ENCODE measurements at regions not wholly inside any gene's neighbourhood (a gene's known extent, or its start where the extent isn't known, plus 50 kb on each side); places are given as distances from the start of the nearest gene placed in this dataset.

DNA sequence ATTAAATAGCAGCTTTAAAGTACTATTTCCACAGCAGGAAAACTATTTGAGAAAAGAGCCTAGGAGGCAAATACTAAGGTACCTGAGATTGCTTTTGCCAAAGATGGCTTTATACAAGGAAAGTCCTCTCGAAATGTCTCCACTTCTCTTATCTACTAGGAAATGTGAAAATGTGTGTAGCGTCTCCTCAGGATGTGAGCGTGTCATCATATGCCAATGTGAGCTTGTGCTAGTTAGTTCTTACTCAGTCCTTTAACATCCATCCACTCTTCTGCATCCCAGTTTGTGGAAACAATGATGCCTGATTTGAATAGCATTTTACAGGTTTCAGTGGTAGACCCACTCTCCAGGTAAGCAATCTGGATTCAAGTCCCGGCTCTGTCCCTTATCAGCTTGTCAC lies 421.0 kb downstream of the DYNC2H1 start:
- DNase-seq (ENCODE audit: low read depth) = no peak

DNA sequence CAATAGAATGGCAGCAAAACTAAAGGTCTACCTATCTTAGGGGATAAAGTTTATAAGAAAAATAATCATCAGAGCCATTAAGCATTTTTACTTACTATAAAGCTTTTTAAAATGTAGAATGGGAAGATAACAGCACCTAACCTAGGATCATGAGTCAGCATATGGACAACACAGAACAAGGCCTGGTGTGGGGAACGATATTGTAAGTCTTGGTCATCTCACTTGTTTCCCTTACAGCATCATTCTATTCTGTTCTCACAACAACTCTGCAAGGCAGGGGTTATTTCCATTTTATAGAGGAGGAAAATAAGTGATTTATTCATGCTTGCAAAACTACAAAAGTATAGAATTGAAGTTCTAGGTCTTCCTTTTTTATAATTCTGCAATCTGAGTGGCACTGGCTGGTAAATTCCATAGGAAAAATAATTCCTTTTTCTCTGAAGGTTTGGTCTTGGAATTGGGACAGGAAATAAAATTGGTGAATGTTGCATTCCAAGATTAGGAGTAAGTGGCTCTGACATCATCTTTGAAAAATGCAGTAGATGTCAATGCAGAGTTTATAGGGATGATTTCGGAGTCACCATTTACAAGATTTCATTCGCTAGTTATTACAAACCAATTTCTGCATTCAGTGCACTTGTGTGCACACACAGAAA lies 423.0 kb downstream of the DYNC2H1 start:
- peak; percentile 20 for DNase-seq (ENCODE audit: low read depth)

DNA sequence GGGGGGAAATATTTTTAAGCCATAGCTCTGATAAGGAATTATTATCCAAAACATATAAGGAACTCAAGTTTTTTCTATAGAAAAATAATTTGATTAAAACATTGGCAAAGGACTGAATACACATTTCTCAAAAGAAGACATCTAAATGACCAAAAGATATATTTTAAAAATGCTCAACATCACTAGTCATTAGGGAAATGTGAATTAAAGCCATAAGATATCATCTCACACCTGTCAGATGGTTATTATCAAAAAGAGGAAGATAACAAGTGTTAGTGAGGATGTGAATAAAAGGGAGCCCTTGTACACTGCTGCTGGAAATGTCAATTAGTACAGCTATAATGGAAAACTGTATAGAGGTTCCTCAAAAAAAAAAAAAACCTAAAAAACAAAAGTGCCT lies 425.0 kb downstream of the DYNC2H1 start:
- DNase-seq (ENCODE audit: low read depth) = no peak

DNA sequence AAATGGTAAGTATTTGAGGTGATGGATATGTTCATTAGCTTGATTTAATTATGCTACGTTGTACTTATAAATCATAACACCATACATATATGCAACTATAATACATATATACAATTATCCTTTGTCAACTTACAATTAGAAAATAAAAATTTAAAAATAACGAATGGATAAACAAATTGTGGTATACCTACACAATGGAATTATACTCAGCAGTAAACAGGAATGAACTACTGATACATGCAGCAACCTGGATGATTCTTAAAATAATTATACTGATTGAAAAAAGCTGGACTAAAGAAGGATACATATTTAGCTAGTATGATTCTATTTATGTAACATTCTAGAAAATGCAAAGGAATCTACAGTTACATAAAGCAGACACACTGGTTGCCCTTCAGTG lies 425.7 kb downstream of the DYNC2H1 start:
- DNase-seq (ENCODE audit: low read depth) = no peak

DNA sequence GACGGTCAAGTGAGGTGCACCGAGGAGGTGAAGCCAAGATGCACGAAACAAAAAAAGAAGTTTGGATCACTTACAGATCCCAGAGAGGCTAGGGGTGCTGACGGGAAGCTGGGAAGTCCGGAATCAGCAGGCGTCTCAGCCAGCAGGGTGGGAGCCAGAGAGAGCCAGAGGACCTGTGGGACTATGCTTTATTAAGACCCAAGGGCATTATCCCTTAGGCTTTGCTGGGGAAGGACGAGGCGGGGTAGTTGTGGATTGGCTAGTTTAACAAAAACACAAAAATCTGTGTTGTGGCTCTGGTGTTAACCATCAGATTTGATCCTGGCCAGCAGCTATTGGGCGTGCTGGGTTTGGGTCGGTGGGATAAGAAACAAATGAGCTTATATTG lies 427.1 kb downstream of the DYNC2H1 start:
- no peak for DNase-seq (ENCODE audit: low read depth)

DNA sequence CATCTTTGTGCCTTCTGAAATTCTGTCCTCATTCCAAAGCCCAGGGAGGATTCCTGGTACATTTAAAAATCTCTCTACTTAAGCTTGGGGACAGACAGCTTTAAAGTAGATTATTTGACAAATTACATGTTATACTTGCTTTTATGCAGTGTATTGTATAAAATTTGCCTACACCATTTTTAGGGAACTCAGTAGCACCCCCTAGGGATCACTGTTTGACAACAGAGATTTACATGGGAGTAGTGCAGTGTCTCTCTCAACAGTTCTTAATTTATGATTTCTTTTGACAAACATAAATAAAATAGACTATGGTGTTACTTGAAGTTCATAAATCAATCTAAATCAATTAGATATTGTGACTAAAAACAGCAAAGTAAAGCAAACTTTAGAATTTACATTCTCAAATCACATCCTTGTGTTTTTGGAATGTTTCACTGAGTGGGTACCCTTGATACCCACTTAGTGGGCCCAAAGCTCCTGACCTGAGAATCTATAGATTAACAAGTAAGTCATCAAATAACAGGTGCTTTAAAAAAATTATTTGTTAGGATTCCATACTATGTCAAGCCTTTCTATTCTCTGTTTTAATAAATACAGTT lies 428.8 kb downstream of the DYNC2H1 start:
- DNase-seq (ENCODE audit: low read depth) = peak; percentile 56

DNA sequence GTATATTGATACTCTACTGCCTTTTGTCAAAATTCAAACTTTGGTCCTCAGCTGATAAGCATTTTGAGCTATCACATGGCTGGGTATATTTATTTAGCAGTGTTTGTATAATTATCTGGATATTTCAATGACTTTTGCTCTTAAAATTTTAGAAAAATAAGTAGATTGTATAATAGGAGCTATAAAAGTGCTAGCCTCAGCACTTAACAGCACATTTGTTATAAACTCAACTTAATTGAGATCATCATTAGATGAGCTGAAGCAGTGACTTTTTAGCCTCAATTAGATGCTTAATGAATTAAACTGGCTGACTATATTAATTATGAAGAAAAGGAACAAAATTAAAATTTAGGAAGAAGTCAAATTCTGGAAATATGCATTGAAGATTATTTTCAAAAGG lies 429.9 kb downstream of the DYNC2H1 start:
- DNase-seq (ENCODE audit: low read depth) = no peak

DNA sequence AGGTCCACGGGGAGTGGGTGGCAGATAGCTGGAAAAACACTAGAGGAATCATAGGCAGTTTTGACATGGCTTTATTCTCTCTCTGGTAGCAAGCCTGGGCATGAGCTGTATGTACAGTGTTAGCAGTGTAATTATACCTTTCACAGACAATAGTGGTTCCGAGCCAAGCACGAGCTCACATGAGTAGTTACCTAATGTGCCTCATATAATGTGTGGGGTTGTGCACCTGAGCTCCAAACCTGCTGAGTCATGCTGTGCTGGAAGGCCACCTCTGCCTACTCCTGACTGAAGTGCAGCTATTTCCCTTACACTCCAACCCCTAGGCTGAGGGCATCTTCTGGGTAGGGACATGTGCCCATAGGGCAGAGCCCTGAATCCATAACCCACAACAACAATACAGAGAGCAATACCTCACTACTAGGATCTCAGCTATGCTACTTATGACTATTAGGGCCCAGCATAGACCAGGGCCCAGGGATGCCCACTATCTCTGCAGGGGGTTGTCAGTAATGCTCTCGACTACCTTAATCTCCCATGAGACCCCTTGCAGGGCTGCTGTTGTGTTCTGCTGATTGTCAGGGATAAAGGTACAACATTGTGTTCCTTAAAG lies 432.1 kb downstream of the DYNC2H1 start:
- DNase-seq (ENCODE audit: low read depth) = no peak

DNA sequence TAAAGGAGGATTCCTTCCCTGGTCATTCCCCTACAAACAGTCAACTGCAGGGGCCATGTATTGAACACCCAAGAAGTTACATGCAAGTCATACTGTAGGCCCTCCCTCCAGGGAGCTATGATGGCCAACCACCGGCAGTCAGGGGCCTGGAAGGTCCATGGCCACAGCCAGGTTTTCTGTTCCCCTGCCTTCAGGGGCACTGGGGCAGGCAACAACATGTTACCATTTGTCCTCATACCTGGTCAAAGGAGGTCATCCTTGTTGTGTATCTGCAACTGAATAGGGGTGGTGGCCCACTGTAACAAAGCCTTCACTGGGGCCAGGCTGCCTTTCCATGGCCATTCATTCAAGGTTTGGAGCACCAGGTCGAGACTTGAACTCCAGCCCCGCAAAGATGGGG lies 433.6 kb downstream of the DYNC2H1 start:
- no peak for DNase-seq (ENCODE audit: low read depth)

DNA sequence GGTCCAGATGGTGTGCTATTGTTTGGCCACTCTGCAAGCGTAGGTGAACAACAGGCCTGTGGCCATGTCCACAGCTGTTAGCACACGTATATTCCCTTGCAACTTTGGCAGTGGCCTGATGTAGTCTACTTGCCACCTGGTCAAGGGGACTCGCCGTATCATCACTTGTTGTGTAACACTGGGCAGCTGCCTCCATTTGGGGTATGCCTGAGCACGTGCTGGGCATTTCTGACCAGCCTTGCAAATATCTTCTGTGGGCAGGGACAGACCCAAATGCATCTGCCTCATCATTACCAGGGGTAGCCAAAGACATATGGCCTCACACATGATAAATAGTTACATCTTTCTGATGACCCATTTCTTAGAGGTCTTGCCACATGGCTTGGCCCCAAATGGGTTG lies 434.2 kb downstream of the DYNC2H1 start:
- peak; percentile 79 for DNase-seq (ENCODE audit: low read depth)

DNA sequence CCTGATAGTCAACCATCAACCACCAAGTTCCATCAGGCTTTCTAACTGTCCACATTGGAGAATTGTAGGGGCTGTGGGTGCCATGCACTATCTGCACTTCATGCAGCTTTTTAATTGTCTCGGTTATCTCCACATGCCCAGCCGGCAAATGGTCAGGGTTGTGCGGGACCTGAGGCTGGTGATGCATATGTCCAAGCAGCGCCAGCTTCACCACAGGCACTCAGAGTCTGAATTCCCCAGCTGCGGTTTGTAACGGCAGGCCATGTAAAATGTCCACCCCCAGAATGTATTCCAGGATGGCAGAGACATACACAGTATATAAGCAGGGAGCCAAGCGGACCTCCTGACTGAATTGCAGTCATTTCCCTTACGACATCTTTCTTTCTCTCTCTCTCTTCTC lies 435.6 kb downstream of the DYNC2H1 start:
- DNase-seq (ENCODE audit: low read depth) = peak; percentile 94

DNA sequence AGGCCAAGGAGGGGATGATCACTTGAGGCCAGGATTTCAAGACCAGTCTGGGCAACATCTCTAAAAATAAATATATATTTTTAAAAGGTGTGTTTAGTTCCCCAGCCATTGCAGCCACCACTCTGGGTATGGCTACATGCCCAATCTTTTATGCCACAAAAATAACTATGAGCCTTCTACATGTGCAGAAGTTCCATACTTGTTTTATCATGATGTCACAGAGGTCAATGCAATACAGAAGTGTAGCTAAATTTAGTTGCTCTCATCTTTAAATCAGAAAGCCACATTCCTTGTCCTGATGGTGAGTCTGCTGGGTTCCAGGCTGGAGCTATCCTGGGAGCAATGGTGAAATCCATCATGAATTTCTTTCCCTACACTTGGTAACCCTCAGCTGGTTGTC lies 436.3 kb downstream of the DYNC2H1 start:
- DNase-seq (ENCODE audit: low read depth) = peak; percentile 79

DNA sequence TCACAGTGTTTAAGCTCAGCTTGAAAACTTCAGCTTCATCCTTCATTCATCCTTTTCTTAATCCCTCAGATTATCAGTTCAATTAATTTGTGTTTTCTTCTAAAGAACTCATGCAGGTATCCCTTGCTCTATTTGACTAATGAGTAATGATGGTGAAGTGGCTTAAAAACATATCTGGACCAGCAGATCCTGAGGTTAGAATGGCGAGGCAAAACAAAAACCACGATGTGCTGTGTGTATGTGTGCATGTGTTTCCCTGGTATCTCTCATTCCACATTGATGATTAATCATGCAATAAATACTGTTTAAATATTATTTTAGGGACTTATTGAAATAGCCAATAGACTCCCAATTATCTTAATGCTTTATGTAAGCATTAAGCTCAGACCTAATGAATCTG lies 437.0 kb downstream of the DYNC2H1 start:
- peak; percentile 59 for DNase-seq (ENCODE audit: low read depth)

DNA sequence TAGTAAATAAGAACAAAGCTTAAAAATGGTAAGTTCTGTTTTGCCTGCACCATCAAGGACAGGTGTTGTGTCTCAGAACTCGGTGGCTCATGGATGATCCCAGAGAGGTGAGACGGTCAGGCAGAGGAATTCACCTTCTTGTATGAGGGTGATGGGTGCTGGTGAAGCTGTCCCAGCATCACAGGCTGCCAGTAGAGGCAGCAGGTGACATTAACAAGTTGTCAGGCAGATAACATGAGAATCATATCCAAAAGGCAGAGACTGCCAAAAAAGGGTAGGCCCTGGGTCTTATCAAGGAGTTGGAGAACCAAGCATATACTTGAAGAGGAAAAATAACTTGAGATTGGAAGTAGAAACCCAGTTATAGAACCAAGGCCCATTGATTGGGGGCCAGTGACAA lies 437.8 kb downstream of the DYNC2H1 start:
- no peak for DNase-seq (ENCODE audit: low read depth)

DNA sequence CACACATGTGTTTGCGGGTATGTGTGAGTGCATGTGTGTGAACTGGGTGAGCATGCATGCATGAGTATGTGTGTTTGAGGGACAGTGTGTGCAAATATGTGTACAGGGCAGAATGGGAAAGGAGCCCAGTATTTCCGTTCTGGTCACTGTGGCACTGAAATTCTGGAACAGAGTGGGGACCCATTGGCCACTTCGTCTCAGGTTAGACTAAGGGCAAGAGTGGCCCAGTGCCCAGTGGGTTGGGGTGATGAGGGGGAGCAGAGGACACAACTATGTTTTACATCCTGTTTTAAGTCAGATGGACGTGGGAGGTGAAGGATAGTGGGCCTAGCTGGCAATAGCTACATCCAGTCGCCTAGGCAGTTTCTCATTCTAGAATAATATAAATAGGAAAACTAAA lies 438.5 kb downstream of the DYNC2H1 start:
- DNase-seq (ENCODE audit: low read depth) = no peak

DNA sequence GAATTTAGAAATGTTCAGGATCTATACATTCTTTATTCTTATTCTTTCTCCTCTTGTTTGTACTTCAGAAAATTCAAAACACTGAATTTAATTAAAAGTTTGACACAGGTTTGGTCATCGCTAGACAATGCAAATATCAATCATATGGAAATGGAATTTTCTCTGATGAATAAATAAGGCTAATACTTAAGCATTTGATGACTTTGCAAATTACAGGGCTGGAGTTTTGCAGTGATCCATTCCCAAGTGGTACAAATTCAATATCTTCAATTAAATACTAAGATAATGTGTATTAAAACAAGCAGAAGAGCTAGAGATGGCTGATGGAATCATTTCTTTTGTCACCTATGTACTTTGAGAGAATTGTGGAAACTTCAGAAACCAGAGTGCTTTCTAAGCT lies 439.6 kb downstream of the DYNC2H1 start:
- DNase-seq (ENCODE audit: low read depth) = no peak

DNA sequence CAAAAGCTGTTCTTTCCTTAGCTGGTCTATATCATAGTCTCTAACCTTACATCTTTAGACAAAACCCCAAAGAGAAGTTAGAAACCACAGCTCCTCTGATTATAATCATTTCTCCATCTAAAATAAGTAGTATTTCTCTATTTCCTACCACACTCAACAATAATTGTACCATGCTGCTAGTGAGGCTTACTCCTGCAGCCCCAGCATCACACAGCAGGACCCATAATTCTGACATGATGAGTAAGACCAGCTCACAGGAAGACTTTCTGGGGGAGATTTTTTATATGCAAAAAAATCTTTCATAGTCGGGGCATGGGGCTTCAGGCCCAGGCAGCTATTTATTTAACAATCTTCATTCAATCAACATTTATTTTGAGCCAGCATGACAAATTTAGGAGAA lies 441.6 kb downstream of the DYNC2H1 start:
- DNase-seq (ENCODE audit: low read depth) = no peak

DNA sequence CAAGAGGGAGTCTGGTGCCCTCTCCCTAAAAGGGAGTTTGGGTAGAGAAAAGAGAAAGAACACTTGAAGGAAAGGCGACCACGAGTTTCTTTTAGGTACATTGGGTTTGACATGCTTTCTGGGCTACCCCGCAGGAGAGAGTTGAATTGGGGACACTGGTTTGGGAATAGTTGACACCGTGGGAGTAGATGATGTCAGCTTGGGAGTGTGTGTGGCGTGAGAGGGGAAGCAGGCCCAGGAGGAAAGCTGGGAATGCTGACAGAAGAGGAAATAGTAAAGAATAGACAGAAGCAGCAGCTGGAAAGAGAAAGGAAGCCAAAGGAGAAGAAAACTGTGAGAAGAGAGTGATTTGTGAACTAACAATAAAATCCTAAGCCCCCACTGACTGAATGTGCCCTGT lies 442.9 kb downstream of the DYNC2H1 start:
- no peak for DNase-seq (ENCODE audit: low read depth)

DNA sequence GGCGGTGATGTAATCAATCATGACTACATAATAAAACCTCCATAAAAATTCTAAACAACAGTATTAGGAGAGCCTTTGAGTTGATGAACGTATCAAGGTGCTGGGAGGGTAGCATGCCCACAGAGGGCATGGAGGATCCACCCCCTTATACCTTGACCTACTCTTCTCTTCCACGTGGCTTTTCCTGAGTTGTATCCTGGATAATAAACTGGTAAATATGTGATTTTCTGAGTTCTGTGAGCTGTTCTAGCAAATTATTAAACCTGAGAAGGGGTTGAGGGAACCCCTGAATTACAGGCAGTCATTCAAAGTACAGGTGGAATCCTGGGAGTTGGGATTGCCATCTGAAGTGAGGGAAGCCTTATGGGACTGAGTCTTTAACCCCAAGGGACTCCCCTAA lies 446.9 kb downstream of the DYNC2H1 start:
- DNase-seq (ENCODE audit: low read depth) = no peak

DNA sequence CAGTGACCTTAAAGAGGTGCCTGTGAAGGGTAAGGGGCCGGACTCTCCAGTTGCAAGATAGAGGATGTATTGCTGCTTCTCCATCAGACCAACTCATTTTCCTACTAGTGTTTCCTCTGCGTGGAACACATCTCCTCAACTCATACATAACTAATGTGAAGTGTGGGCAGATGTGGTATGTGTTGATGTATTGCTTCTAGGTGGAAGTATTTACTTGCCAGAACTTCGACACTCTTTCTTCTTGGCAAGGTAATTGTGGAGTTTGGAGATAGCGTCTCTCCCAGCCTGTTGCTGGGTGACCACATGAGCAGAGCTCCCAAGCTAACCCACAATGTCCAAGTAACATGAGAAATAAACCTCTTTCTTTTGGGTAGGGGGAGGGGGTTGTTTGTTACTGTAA lies 456.9 kb downstream of the DYNC2H1 start:
- no peak for DNase-seq (ENCODE audit: low read depth)

DNA sequence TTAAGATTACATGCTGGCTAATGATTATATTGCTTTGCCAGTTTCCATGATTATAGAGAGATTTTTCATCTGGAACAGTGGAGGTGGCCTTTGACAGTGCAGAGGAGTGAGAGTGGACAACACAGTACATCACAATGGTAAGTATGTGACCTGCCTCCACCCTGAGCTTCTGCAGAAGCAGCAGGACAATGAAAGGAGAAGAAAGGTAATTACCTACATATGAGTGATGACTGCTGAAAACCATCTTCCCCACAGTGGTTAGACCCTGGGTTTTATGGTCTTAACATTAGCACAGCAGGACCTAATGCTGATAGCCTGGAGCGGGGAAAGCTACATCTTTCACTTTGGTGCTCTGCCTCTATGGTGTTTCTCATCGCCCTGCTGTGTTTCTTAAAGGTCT lies 454.7 kb upstream of the DDI1 start:
- no peak for DNase-seq (ENCODE audit: low read depth)

DNA sequence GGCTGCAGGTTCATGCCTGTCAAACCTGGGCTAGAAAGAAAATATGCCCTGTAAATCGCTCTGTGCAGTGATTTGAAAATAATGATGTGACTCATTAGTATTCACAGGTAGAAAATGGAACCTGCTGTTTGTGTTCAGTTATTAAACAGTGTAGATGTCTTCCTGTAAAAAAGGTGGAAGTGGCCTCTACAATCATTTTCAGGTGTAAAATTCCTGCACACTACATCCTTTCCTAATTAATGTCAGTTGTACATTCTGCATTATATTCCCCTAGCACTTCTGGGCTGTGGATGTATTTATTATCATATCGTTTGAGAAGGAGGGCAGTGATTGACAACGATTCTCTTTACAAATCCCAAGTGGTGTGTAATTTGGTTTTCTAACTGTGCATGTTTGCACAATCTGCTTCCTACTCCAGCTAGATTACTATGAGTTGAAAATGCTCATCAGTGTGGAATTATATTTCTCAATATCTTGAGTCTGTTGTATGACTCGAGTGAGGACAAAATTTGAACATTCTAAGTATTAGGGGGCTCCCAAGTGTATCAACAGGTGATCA lies 454.0 kb upstream of the DDI1 start:
- DNase-seq (ENCODE audit: low read depth) = no peak

DNA sequence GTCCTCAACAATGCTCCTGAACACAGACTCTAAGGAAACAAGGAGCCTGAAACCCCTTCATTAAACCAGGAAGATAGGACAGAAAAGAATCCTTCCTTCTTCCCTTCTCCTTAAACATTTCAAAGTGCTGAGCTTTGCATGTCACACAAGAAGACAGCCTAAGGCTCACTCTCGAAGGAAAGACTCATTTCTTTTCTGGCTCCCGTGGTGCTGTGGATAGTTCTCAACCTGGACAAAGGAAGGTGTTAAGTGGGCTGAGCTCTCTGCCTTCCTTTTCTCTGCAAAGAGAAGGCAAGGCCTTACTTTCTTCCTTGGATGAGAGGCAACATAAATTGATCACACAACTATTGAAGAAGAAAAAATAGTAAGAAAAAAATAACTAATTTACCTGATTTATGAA lies 452.4 kb upstream of the DDI1 start:
- no peak for DNase-seq (ENCODE audit: low read depth)

All from myocyte (in vitro differentiated cells).